WTC11 (cell line): ENCODE measurements at regions not wholly inside any gene's neighbourhood (a gene's known extent, or its start where the extent isn't known, plus 50 kb on each side); places are given as distances from the start of the nearest gene placed in this dataset.

Experiments
- ATAC-seq: fragments of 200-7000 bp; cut with Tn5 transposase; 2 replicates; pipeline ENCODE4 v1.10.0; 2021; ENCODE audit warnings: mild to moderate bottlenecking, moderate library complexity
- CTCF ChIA-PET: fragments of 300-600 bp; sonication (Branson Sonifier 250); formaldehyde crosslinking; loops from one replicate; lab custom pipeline; 2021; ENCODE audit warnings: antibody characterized with exemption; lab: Charles Lee
- POLR2A ChIA-PET: fragments of 350-600 bp; sonication (Branson Sonifier 250); formaldehyde crosslinking; loops from one replicate; lab custom pipeline; 2021; ENCODE audit warnings: antibody characterized with exemption; lab: Charles Lee
- DNase-seq: peaks from one replicate; pipeline ENCODE4 v3.0.0; 2021; ENCODE audit warnings: low spot score
- H3K27ac Mint-ChIP-seq: 2 replicates; pipeline ENCODE4 v1.8.0; 2021; ENCODE audit warnings: mixed read lengths
- H3K27me3 Mint-ChIP-seq: 2 replicates; pipeline ENCODE4 v1.8.0; 2021; ENCODE audit warnings: low read depth, mild to moderate bottlenecking, moderate library complexity, mixed read lengths
- H3K36me3 Mint-ChIP-seq: 2 replicates; pipeline ENCODE4 v1.8.0; 2021; ENCODE audit warnings: mixed read lengths
- H3K4me1 Mint-ChIP-seq: 2 replicates; pipeline ENCODE4 v1.8.0; 2022; ENCODE audit warnings: mixed read lengths
- H3K4me3 Mint-ChIP-seq: 2 replicates; pipeline ENCODE4 v1.8.0; 2021; ENCODE audit warnings: mild to moderate bottlenecking, moderate library complexity, mixed read lengths
- H3K9me3 Mint-ChIP-seq: 2 replicates; pipeline ENCODE4 v1.8.0; 2021; ENCODE audit warnings: mixed read lengths
- EMX1 ChIP-seq: fragments of 250-450 bp; sonication (Bioruptor Pico); IDR thresholded peaks from 2 replicates; pipeline ENCODE4 v1.8.0; 2021; ENCODE audit warnings: mild to moderate bottlenecking
- FOXJ3 ChIP-seq: sonication (generic); formaldehyde crosslinking; IDR thresholded peaks from 2 replicates; pipeline ENCODE4 v1.9.0; 2021; ENCODE audit warnings: missing genetic modification reagents, mild to moderate bottlenecking, borderline replicate concordance
- FOXP1 ChIP-seq: sonication (generic); formaldehyde crosslinking; IDR thresholded peaks from 2 replicates; pipeline ENCODE4 v1.8.0; 2022; ENCODE audit warnings: missing genetic modification reagents, mild to moderate bottlenecking, moderate library complexity, borderline replicate concordance
- GABPB1 ChIP-seq: sonication (generic); formaldehyde crosslinking; IDR thresholded peaks from 2 replicates; pipeline ENCODE4 v1.8.1; 2023; ENCODE audit warnings: mild to moderate bottlenecking, missing genetic modification reagents
- IRF2 ChIP-seq: sonication (generic); formaldehyde crosslinking; IDR thresholded peaks from 2 replicates; pipeline ENCODE4 v1.8.0; 2022; ENCODE audit warnings: low read depth, missing genetic modification reagents, borderline replicate concordance
- JAZF1 ChIP-seq: fragments of 250-450 bp; sonication (Bioruptor Pico); IDR thresholded peaks from 2 replicates; pipeline ENCODE4 v1.9.0; 2021; ENCODE audit warnings: moderate library complexity, mild to moderate bottlenecking, inconsistent platforms
- MXD4 ChIP-seq: fragments of 250-450 bp; sonication (Bioruptor Pico); IDR thresholded peaks from 2 replicates; pipeline ENCODE4 v1.8.0; 2021; ENCODE audit warnings: mild to moderate bottlenecking, moderate library complexity, borderline replicate concordance
- MYBL2 ChIP-seq: sonication (generic); formaldehyde crosslinking; IDR thresholded peaks from 2 replicates; pipeline ENCODE4 v1.8.1; 2023; ENCODE audit warnings: mild to moderate bottlenecking, moderate library complexity, missing genetic modification reagents
- NFATC4 ChIP-seq: fragments of 250-450 bp; sonication (Bioruptor Pico); IDR thresholded peaks from 2 replicates; pipeline ENCODE4 v1.9.0; 2021; ENCODE audit warnings: mild to moderate bottlenecking
- NR3C1 ChIP-seq: sonication (generic); formaldehyde crosslinking; conservative IDR thresholded peaks from 2 replicates; pipeline ENCODE4 v1.8.1; 2023; ENCODE audit warnings: low read depth, mild to moderate bottlenecking, missing genetic modification reagents
- OVOL2 ChIP-seq: fragments of 250-450 bp; sonication (Bioruptor Pico); IDR thresholded peaks from 2 replicates; pipeline ENCODE4 v1.9.0; 2021; ENCODE audit warnings: mild to moderate bottlenecking, borderline replicate concordance
- PRRX2 ChIP-seq: fragments of 250-450 bp; sonication (Bioruptor Pico); IDR thresholded peaks from 2 replicates; pipeline ENCODE4 v1.8.0; 2021; ENCODE audit warnings: mild to moderate bottlenecking
- SMAD4 ChIP-seq: sonication (generic); formaldehyde crosslinking; IDR thresholded peaks from 2 replicates; pipeline ENCODE4 v1.8.0; 2022; ENCODE audit warnings: mild to moderate bottlenecking, missing genetic modification reagents
- SOX15 ChIP-seq: fragments of 250-450 bp; sonication (Bioruptor Pico); IDR thresholded peaks from 2 replicates; pipeline ENCODE4 v1.9.0; 2021; ENCODE audit warnings: mild to moderate bottlenecking
- TEAD1 ChIP-seq: sonication (generic); formaldehyde crosslinking; IDR thresholded peaks from 2 replicates; pipeline ENCODE4 v1.8.0; 2022; ENCODE audit warnings: mild to moderate bottlenecking, missing genetic modification reagents
- TP53 ChIP-seq: sonication (generic); formaldehyde crosslinking; IDR thresholded peaks from 2 replicates; pipeline ENCODE4 v1.8.1; 2023; ENCODE audit warnings: mild to moderate bottlenecking, missing genetic modification reagents
- TF ChIP-seq, protein P1 (sequence below): sonication (generic); formaldehyde crosslinking; IDR thresholded peaks from 2 replicates; pipeline ENCODE4 v1.8.0; 2022; ENCODE audit warnings: mild to moderate bottlenecking, missing genetic modification reagents
- TF ChIP-seq, protein P2 (sequence below): sonication (generic); formaldehyde crosslinking; IDR thresholded peaks from 2 replicates; pipeline ENCODE4 v1.8.0; 2023; ENCODE audit warnings: missing genetic modification reagents
- TF ChIP-seq, protein P3 (sequence below): fragments of 250-450 bp; sonication (Bioruptor Pico); IDR thresholded peaks from 2 replicates; pipeline ENCODE4 v1.9.0; 2021; ENCODE audit warnings: moderate library complexity, mild to moderate bottlenecking, inconsistent platforms, borderline replicate concordance
- TF ChIP-seq, protein P4 (sequence below): sonication (generic); formaldehyde crosslinking; IDR thresholded peaks from 2 replicates; pipeline ENCODE4 v1.8.1; 2022; ENCODE audit warnings: mild to moderate bottlenecking, missing genetic modification reagents, moderate library complexity, borderline replicate concordance
- TF ChIP-seq, protein P5 (sequence below): fragments of 250-450 bp; sonication (Bioruptor Pico); IDR thresholded peaks from 2 replicates; pipeline ENCODE4 v1.9.0; 2021; ENCODE audit warnings: mild to moderate bottlenecking
- TF ChIP-seq, protein P6 (sequence below): sonication (generic); formaldehyde crosslinking; conservative IDR thresholded peaks from 2 replicates; pipeline ENCODE4 v1.8.1; 2022; ENCODE audit warnings: mild to moderate bottlenecking, missing genetic modification reagents

DNA sequence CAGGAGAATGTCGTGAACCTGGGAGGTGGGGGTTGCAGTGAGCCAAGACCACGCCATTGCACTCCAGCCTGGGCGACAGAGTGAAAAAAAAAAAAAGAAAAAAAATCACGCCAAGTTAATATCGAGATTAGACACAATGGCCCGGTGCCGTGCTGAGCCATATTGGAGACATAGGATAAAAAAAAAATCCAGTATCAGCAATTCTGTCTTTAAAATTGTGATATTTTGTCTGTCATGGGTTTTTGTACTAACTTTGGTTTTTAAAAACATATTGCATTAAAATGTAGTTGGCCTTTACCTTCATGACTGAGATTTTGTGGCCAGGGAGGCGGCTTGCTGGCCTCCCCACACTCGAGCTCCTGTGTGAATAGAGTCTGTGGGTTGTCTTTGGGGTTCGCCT, 62.8 kb upstream of the PITRM1 start:
- peaks cover 2% of the 10 kb centered on the region; the same call in 1 of the 2 replicates for H3K27me3 Mint-ChIP-seq
- no peak for ATAC-seq
- H3K4me1 Mint-ChIP-seq = peaks cover 6% of the 10 kb centered on the region; the same call in 1 of the 2 replicates
- no peak for DNase-seq
- TF ChIP-seq, protein P1, sequence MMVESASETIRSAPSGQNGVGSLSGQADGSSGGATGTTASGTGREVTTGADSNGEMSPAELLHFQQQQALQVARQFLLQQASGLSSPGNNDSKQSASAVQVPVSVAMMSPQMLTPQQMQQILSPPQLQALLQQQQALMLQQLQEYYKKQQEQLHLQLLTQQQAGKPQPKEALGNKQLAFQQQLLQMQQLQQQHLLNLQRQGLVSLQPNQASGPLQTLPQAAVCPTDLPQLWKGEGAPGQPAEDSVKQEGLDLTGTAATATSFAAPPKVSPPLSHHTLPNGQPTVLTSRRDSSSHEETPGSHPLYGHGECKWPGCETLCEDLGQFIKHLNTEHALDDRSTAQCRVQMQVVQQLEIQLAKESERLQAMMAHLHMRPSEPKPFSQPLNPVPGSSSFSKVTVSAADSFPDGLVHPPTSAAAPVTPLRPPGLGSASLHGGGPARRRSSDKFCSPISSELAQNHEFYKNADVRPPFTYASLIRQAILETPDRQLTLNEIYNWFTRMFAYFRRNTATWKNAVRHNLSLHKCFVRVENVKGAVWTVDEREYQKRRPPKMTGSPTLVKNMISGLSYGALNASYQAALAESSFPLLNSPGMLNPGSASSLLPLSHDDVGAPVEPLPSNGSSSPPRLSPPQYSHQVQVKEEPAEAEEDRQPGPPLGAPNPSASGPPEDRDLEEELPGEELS = no peak
- no peak for TF ChIP-seq FOXJ3
- TF ChIP-seq OVOL2 (CRISPR knock-in tag) = no peak
- TF ChIP-seq TEAD1 (CRISPR knock-in tag) = no peak
- no peak for TF ChIP-seq NR3C1 (CRISPR knock-in tag)
- TF ChIP-seq MYBL2 (CRISPR knock-in tag) = no peak
- TF ChIP-seq, protein P2, sequence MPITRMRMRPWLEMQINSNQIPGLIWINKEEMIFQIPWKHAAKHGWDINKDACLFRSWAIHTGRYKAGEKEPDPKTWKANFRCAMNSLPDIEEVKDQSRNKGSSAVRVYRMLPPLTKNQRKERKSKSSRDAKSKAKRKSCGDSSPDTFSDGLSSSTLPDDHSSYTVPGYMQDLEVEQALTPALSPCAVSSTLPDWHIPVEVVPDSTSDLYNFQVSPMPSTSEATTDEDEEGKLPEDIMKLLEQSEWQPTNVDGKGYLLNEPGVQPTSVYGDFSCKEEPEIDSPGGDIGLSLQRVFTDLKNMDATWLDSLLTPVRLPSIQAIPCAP (CRISPR knock-in tag) = no peak
- H3K36me3 Mint-ChIP-seq = no peaks in the 10 kb centered on the region
- CTCF ChIA-PET = no interaction called here
- H3K4me3 Mint-ChIP-seq = no peak overlapping the region
- POLR2A ChIA-PET = no interaction called here
- H3K27ac Mint-ChIP-seq = no peak overlapping the region
- peaks cover 6% of the 10 kb centered on the region for H3K9me3 Mint-ChIP-seq

DNA sequence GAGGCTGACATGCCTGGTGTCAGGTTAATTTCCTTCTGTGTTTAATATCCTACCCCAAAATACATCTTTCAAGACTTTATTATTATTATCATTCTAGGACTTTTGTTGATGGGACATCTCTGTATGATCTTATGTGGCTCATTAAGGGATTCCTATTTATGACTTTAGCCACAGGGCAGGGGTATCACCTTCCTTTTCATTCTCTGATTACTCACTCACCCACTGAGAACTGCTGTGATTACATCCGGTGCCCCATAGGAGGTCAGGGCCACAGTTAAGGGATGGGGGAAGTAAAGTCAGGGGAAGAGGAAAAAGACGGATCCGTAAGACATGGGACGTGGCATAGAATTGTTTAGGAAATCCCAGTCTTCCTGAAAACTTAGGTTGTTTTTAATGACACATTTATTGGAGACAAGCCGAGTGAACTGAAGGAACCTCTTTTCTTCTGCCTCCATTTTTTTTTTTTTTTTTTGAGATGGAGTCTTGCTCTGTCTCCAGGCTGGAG, 61.0 kb upstream of the PITRM1 start:
- ChIA-PET CTCF (no interaction called here), POLR2A (no interaction called here)
- TF ChIP-seq NFATC4 (CRISPR knock-in tag) (no peak), GABPB1 (CRISPR knock-in tag) (no peak), FOXP1 (CRISPR knock-in tag) (no peak), SMAD4 (CRISPR knock-in tag) (no peak), SOX15 (no peak), IRF2 (CRISPR knock-in tag) (no peak), EMX1 (no peak), MXD4 (CRISPR knock-in tag) (no peak), TP53 (CRISPR knock-in tag) (no peak), PRRX2 (CRISPR knock-in tag) (no peak), JAZF1 (CRISPR knock-in tag) (no peak)
- TF ChIP-seq, protein P3, sequence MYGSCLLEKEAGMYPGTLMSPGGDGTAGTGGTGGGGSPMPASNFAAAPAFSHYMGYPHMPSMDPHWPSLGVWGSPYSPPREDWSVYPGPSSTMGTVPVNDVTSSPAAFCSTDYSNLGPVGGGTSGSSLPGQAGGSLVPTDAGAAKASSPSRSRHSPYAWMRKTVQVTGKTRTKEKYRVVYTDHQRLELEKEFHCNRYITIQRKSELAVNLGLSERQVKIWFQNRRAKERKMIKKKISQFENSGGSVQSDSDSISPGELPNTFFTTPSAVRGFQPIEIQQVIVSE (CRISPR knock-in tag) = no peak
- TF ChIP-seq, protein P4, sequence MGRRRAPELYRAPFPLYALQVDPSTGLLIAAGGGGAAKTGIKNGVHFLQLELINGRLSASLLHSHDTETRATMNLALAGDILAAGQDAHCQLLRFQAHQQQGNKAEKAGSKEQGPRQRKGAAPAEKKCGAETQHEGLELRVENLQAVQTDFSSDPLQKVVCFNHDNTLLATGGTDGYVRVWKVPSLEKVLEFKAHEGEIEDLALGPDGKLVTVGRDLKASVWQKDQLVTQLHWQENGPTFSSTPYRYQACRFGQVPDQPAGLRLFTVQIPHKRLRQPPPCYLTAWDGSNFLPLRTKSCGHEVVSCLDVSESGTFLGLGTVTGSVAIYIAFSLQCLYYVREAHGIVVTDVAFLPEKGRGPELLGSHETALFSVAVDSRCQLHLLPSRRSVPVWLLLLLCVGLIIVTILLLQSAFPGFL (CRISPR knock-in tag) = no peak
- TF ChIP-seq, protein P1 = no peak
- TF ChIP-seq, protein P5, sequence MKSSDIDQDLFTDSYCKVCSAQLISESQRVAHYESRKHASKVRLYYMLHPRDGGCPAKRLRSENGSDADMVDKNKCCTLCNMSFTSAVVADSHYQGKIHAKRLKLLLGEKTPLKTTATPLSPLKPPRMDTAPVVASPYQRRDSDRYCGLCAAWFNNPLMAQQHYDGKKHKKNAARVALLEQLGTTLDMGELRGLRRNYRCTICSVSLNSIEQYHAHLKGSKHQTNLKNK (CRISPR knock-in tag) = no peak
- TF ChIP-seq, protein P6, sequence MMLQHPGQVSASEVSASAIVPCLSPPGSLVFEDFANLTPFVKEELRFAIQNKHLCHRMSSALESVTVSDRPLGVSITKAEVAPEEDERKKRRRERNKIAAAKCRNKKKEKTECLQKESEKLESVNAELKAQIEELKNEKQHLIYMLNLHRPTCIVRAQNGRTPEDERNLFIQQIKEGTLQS (CRISPR knock-in tag) = no peak
- TF ChIP-seq, all 79 proteins: peak for 0
- Mint-ChIP-seq H3K4me3 (no peak overlapping the region), H3K36me3 (no peaks in the 10 kb centered on the region), H3K27ac (no peak overlapping the region), H3K9me3 (peaks cover 6% of the 10 kb centered on the region), H3K27me3 (no peaks in the 10 kb centered on the region; the same call in 1 of the 2 replicates), H3K4me1 (0 out of 2 replicates have a peak, but pooled peaks cover 3% of the 10 kb centered on the region)
- ATAC-seq (no peak), DNase-seq (no peak)
